Gastroesophageal sphincter (tissue), 4 donors: ENCODE measurements at regions not wholly inside any gene's neighbourhood (a gene's known extent, or its start where the extent isn't known, plus 50 kb on each side); places are given as distances from the start of the nearest gene placed in this dataset.

Source experiments
- ATAC-seq: fragments of 150-250 bp; one replicate; pipeline ENCODE4 v1.9.1; 2016; ENCODE audit warnings: mild to moderate bottlenecking, moderate library complexity
- H3K27ac ChIP-seq, 4 donors: fragments of 200-600 bp; sonication (generic) in 3 of 4; 1 replicate in 3 of 4; 2 replicates in 1 of 4; pipeline ENCODE4 v1.5.1; 2016 to 2019
- H3K27me3 ChIP-seq: fragments of 200-600 bp; sonication (generic); one replicate; pipeline ENCODE4 v1.5.1; 2019
- H3K36me3 ChIP-seq, 2 donors: fragments of 200-600 bp; sonication (generic); one replicate each; pipeline ENCODE4 v1.5.1; 2019; ENCODE audit warnings: control low read depth in 1 of 2
- H3K4me1 ChIP-seq, 3 donors: fragments of 200-600 bp; sonication (generic); 1 replicate in 2 of 3; 2 replicates in 1 of 3; pipeline ENCODE4 v1.5.1; 2016 to 2019; ENCODE audit warnings: control low read depth in 2 of 3
- H3K4me3 ChIP-seq, 2 donors: fragments of 200-600 bp; sonication (generic); one replicate each; pipeline ENCODE4 v1.5.1; 2019; ENCODE audit warnings: mild to moderate bottlenecking in 1 of 2, moderate library complexity in 1 of 2
- H3K9me3 ChIP-seq, 3 donors: fragments of 200-600 bp; sonication (generic); one replicate each; pipeline ENCODE4 v1.5.1; 2017 to 2019; ENCODE audit warnings: control low read depth in 2 of 3
- EP300 ChIP-seq: sonication (generic); formaldehyde crosslinking; IDR thresholded peaks from one replicate; pipeline ENCODE4 v1.6.1; 2017; ENCODE audit warnings: antibody characterized with exemption, mild to moderate bottlenecking
- POLR2A ChIP-seq, 2 donors: fragments of 450-650 bp; IDR thresholded peaks; one replicate each; pipeline ENCODE4 v1.6.1; 2017; ENCODE audit warnings: antibody characterized with exemption in 2 of 2, mild to moderate bottlenecking in 2 of 2, moderate library complexity in 1 of 2
- POLR2AphosphoS5 ChIP-seq: sonication (generic); formaldehyde crosslinking; IDR thresholded peaks from one replicate; pipeline ENCODE4 v1.6.1; 2017; ENCODE audit warnings: antibody characterized with exemption
- WGBS, 2 donors: methylation state at CpG; one replicate each; pipeline ENCODE4 v1.1.5; 2018; ENCODE audit warnings: low coverage in 1 of 2; 5-methylcytosine and 5-hydroxymethylcytosine counted together
- TF ChIP-seq, protein P1 (sequence below), 4 experiments: fragments of 200-600 bp in 2 of 4; fragments of 450-650 bp in 2 of 4; sonication (generic) in 1 of 4; IDR thresholded peaks; one replicate each; pipeline ENCODE4 v1.5.1; 2017 to 2019; ENCODE audit warnings: antibody characterized with exemption in 4 of 4, mild to moderate bottlenecking in 2 of 4, moderate library complexity in 2 of 4

DNA sequence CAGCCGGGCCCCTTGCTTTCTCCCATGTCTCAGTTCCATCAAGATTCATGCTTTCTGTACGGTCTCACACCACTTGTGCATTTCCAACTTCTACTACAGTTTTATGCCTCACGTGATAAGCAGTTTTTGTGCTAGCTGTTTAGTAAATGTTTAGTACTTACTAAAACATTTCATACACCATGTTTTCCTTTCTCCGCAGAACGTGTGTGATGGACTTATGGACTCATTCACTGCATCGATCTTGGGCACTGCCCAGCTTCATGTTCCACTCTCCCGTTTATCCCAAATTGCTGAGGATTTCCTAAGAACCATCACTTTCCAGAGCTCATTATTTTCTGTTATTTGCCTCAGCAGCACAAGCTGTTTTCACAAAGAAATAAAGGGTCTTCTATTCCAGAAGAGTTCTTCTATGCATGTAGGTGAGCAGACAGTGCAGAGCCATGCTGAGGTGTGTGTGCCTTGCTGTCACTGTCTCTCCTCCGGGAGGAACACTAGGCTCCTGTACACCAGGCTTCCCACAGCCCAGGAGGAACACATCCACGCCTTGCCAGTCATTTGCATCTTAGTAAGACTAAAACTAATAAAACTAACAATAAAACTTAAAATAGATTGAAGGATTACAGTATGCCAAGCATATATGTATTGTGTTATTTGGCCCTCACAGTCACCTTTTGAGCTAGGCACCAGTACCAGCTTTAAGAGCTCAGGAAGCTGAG is 90.3 kb upstream of the EEA1 start:
- 90 to 92% methylated on average over 7 to 9 of the region's 9 CpGs for WGBS, 2 donors
- no peak overlapping the region for H3K27ac ChIP-seq
- H3K4me3 ChIP-seq: no peak overlapping the region
- H3K36me3 ChIP-seq: no peaks in the 10 kb centered on the region
- TF ChIP-seq, protein P1, sequence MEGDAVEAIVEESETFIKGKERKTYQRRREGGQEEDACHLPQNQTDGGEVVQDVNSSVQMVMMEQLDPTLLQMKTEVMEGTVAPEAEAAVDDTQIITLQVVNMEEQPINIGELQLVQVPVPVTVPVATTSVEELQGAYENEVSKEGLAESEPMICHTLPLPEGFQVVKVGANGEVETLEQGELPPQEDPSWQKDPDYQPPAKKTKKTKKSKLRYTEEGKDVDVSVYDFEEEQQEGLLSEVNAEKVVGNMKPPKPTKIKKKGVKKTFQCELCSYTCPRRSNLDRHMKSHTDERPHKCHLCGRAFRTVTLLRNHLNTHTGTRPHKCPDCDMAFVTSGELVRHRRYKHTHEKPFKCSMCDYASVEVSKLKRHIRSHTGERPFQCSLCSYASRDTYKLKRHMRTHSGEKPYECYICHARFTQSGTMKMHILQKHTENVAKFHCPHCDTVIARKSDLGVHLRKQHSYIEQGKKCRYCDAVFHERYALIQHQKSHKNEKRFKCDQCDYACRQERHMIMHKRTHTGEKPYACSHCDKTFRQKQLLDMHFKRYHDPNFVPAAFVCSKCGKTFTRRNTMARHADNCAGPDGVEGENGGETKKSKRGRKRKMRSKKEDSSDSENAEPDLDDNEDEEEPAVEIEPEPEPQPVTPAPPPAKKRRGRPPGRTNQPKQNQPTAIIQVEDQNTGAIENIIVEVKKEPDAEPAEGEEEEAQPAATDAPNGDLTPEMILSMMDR (IDR thresholded peaks at IDR 0.05): no peak
- no peak for TF ChIP-seq POLR2AphosphoS5
- TF ChIP-seq POLR2A (IDR thresholded peaks at IDR 0.05): no peak
- no peak for TF ChIP-seq EP300
- H3K9me3 ChIP-seq: no peaks in the 10 kb centered on the region
- H3K4me1 ChIP-seq: no peaks in the 10 kb centered on the region
- ATAC-seq: no peak
- no peaks in the 10 kb centered on the region for H3K27me3 ChIP-seq

DNA sequence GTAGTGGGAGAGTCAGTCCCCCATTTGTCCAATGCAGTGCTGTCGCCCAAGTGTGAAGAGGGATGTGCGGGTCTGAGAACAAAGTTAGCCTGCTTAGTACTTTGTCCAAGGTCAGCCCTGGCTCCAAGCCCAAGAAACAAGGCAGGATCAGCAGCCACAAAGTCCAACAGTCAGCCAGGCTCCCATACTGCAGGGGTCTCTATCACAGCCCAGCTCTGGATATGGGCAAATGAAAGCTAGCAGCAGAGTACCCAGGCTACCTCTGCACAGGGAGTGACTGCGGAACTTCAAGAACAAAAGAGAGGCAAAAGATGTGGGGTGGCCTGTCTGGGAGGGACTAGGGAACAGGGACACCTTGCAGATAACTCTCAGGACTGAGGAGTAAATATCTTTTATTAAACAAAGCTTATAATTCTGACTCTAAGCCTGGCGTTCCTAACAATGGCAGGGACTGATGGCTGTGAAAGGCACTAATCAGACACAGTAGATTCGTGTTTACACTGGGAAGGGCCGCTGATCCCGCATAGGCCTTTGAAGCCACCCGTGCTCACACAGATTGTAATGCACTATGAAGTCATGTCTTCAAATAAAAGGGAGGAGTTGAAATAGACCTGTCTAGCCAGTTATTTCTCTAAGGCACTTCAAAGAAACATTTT is 91.0 kb upstream of the EEA1 start:
- ATAC-seq: no peak
- Histone ChIP-seq H3K9me3 (no peaks in the 10 kb centered on the region), H3K4me3 (no peak overlapping the region), H3K36me3 (no peaks in the 10 kb centered on the region), H3K27ac (no peak overlapping the region), H3K4me1 (no peaks in the 10 kb centered on the region), H3K27me3 (no peaks in the 10 kb centered on the region)
- 81 to 93% methylated on average over 3 to 8 of the region's 8 CpGs for WGBS, 2 donors
- TF ChIP-seq EP300: no peak
- TF ChIP-seq POLR2A (IDR thresholded peaks at IDR 0.05): no peak
- no peak for TF ChIP-seq POLR2AphosphoS5
- TF ChIP-seq, protein P1 (IDR thresholded peaks at IDR 0.05): no peak

DNA sequence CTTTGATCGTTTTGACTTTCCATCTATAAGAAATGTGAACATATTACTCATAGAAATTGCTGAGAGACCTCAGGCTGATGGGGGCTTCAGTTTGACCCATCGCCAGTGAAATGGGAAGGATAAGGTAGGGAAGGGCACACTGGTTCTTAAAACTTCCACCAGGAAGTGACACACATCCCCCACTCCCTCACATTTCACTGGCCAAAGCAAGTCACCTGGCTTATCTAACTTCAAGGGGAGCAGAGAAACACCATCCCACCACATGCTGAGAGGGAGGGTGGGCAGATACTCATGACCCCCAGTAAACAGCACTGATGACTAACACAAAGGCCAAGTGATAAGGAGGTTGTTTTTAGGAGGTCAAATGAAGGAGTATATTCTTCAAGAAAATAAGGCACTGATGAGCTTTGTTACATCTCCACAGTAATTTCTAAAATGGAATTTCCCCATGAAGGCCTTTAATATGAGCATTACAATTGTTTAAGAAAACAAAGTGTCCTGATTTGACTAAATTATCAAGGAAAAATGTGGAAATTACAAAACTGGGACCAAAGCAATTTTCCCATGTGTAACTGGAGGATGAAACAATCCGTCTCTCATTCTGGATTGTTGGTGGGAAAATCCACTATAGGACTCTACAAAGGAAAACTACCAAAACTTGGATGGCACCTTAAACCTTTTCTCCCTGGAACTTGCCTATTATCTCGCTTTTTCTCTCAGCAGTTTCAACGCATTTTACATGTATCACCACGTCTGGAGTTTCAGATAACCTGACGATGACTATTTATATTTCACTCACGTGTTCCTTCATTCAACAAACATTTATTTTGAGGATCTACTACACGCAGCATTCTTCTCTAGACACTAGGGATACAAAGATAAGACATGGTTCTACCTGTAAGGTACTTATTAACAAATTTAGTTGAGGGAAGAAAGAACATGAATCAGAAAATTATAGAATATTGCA is 91.8 kb upstream of the EEA1 start:
- H3K27me3 ChIP-seq: no peaks in the 10 kb centered on the region
- TF ChIP-seq POLR2A (IDR thresholded peaks at IDR 0.05): no peak
- no peak for TF ChIP-seq EP300
- TF ChIP-seq POLR2AphosphoS5: no peak
- TF ChIP-seq, protein P1 (IDR thresholded peaks at IDR 0.05): no peak
- H3K9me3 ChIP-seq: no peaks in the 10 kb centered on the region
- 76 to 80% methylated on average over 9 of the region's 9 CpGs for WGBS, 2 donors
- H3K27ac ChIP-seq: no peak overlapping the region
- no peak for ATAC-seq
- no peak overlapping the region for H3K4me3 ChIP-seq
- no peaks in the 10 kb centered on the region for H3K4me1 ChIP-seq
- H3K36me3 ChIP-seq: no peaks in the 10 kb centered on the region

DNA sequence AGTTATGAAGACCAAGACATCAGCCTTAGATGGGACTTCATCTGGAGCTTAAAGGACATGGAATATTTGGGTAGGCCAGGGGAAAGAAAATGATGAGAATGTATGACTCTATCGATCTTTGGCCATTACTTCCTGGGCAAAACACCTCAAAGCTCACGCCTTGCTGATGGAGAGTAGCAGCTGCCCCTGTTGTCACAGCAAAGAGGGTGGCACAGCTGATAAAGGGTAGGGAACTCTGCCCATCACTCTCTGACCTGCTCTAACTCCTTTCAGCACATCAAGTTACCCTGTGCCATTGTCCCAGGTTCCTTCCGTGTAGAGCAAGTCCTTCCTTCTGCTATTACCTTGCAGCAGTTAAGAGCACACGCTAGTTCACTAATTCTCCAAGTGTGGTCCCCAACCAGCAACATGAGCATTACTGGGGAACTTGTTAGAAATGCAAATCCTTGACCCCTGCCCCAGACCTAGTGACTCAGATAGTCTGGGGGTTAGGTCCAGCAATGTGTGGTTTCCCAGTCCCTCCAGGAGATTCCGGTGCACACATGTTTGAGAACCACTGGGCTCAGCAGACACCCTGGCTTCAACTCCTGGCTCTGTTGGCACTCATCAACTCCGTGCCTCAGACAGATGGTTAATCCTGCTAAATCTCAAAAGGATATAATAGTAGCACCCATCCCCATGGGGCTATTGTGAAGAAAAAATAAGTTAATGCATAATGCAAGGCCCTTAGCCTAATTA is 93.7 kb upstream of the EEA1 start:
- ATAC-seq: no peak
- TF ChIP-seq POLR2A (IDR thresholded peaks at IDR 0.05) (no peak), POLR2AphosphoS5 (no peak), EP300 (no peak)
- TF ChIP-seq, protein P1 (IDR thresholded peaks at IDR 0.05): no peak

More for the DNA sequence above, 93.7 kb upstream of the EEA1 start:
- Histone ChIP-seq H3K9me3 (no peaks in the 10 kb centered on the region), H3K27me3 (no peaks in the 10 kb centered on the region), H3K27ac (no peak overlapping the region), H3K4me3 (no peak overlapping the region), H3K36me3 (no peaks in the 10 kb centered on the region), H3K4me1 (no peaks in the 10 kb centered on the region)
- 89 to 96% methylated on average over 3 to 4 of the region's 6 CpGs for WGBS, 2 donors
